Natural killer cell (primary cell): ENCODE measurements at regions not wholly inside any gene's neighbourhood (a gene's known extent, or its start where the extent isn't known, plus 50 kb on each side); places are given as distances from the start of the nearest gene placed in this dataset.

Experiments used
- ATAC-seq, 3 donors: fragments of 150-1000 bp in 2 of 3; fragments of 200-7000 bp in 1 of 3; cut with Tn5 transposase; 1 replicate in 1 of 3; 2 replicates in 2 of 3; pipeline ENCODE4 v1.10.0; 2021; ENCODE audit warnings: mild to moderate bottlenecking in 2 of 3, moderate library complexity in 2 of 3
- DNase-seq, 2 donors: peaks; one replicate each; pipeline versions ENCODE4 v3.0.0 to v3.0.0-alpha.2; 2013 to 2021; ENCODE audit warnings: mixed read lengths in 1 of 2
- H3K27ac ChIP-seq: one replicate; pipeline ENCODE4 v1.5.1; 2013; ENCODE audit warnings: mild to moderate bottlenecking, low read length
- H3K27me3 ChIP-seq: one replicate; pipeline ENCODE4 v1.6.1; 2013; ENCODE audit warnings: low read length; ENCODE audit not compliant: control insufficient read depth, insufficient read depth
- H3K36me3 ChIP-seq: one replicate; pipeline ENCODE4 v1.6.1; 2013; ENCODE audit warnings: low read length; ENCODE audit not compliant: control insufficient read depth, insufficient read depth
- H3K4me1 ChIP-seq: one replicate; pipeline ENCODE4 v1.6.1; 2013; ENCODE audit warnings: low read length; ENCODE audit not compliant: control insufficient read depth, insufficient read depth
- H3K4me3 ChIP-seq: one replicate; pipeline ENCODE4 v1.5.1; 2013; ENCODE audit warnings: low read length
- H3K9me3 ChIP-seq: one replicate; pipeline ENCODE4 v1.6.1; 2013; ENCODE audit warnings: low read length; ENCODE audit not compliant: control insufficient read depth, insufficient read depth
- H3K27ac Mint-ChIP-seq, 2 donors: one replicate each; pipeline ENCODE4 v1.8.0; 2022; ENCODE audit warnings: mild to moderate bottlenecking in 2 of 2, mixed read lengths in 2 of 2, moderate library complexity in 1 of 2
- H3K27me3 Mint-ChIP-seq, 2 donors: one replicate each; pipeline ENCODE4 v1.8.0; 2022; ENCODE audit warnings: low read depth in 2 of 2, mixed read lengths in 2 of 2
- H3K36me3 Mint-ChIP-seq: one replicate; pipeline ENCODE4 v1.8.0; 2022; ENCODE audit warnings: mixed read lengths
- H3K4me1 Mint-ChIP-seq, 2 donors: one replicate each; pipeline ENCODE4 v1.8.0; 2022; ENCODE audit warnings: mixed read lengths in 2 of 2
- H3K4me3 Mint-ChIP-seq: one replicate; pipeline ENCODE4 v1.8.0; 2022; ENCODE audit warnings: mild to moderate bottlenecking, moderate library complexity, mixed read lengths
- H3K9me3 Mint-ChIP-seq, 2 donors: one replicate each; pipeline ENCODE4 v1.8.0; 2022; ENCODE audit warnings: mixed read lengths in 2 of 2
- WGBS: methylation state at CpG from one replicate; pipeline ENCODE4 v1.1.7; 2013; ENCODE audit warnings: missing lambda C conversion rate; ENCODE audit not compliant: insufficient coverage; 5-methylcytosine and 5-hydroxymethylcytosine counted together
- intact Hi-C: fragments of 100-400 bp; cut with micrococcal nuclease; formaldehyde crosslinking; loops from one replicate; pipeline ENCODE4 v1.14.2; 2022
- TF ChIP-seq, protein P1 (sequence below): fragments of 200-600 bp; IDR thresholded peaks from one replicate; pipeline ENCODE4 v1.8.0; 2022; ENCODE audit warnings: antibody characterized with exemption

DNA sequence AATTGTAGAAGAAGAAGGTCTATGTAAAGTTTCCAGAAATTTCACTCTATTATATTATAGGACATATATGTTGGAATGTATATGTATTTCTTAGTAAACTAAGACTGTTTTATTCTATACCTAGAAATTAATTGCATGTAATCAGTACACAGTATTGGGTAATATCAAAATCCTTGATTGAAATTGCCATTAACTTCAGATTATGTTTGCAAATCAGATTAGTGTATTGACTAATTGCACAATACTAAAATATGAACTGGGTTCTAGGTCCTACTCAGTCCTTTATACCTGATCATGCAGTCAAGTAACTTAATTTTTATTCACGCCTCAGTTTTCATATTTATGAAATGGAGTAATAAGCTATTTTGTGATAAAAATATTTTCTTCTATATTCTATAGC is 950.3 kb upstream of the ADGRL3 start:
- TF ChIP-seq, protein P1, sequence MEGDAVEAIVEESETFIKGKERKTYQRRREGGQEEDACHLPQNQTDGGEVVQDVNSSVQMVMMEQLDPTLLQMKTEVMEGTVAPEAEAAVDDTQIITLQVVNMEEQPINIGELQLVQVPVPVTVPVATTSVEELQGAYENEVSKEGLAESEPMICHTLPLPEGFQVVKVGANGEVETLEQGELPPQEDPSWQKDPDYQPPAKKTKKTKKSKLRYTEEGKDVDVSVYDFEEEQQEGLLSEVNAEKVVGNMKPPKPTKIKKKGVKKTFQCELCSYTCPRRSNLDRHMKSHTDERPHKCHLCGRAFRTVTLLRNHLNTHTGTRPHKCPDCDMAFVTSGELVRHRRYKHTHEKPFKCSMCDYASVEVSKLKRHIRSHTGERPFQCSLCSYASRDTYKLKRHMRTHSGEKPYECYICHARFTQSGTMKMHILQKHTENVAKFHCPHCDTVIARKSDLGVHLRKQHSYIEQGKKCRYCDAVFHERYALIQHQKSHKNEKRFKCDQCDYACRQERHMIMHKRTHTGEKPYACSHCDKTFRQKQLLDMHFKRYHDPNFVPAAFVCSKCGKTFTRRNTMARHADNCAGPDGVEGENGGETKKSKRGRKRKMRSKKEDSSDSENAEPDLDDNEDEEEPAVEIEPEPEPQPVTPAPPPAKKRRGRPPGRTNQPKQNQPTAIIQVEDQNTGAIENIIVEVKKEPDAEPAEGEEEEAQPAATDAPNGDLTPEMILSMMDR: no peak
- no peak overlapping the region for H3K4me3 Mint-ChIP-seq
- no peaks in the 10 kb centered on the region for H3K27me3 ChIP-seq
- no peak overlapping the region for H3K27ac Mint-ChIP-seq
- H3K27ac ChIP-seq: no peak overlapping the region
- H3K4me1 ChIP-seq: no peaks in the 10 kb centered on the region
- no CpG with 5 or more reads among the region's 1 CpG for WGBS
- peaks cover 12% of the 10 kb centered on the region for H3K36me3 Mint-ChIP-seq
- H3K9me3 Mint-ChIP-seq: peaks cover 9 to 11% of the 10 kb centered on the region in 2 donors
- no peaks in the 10 kb centered on the region for H3K36me3 ChIP-seq
- no peaks in the 10 kb centered on the region for H3K4me1 Mint-ChIP-seq
- no peak overlapping the region for H3K4me3 ChIP-seq
- H3K9me3 ChIP-seq: no peaks in the 10 kb centered on the region
- intact Hi-C loops: no loop called here
- ATAC-seq: no peak
- no peak for DNase-seq
- no peaks in the 10 kb centered on the region for H3K27me3 Mint-ChIP-seq

DNA sequence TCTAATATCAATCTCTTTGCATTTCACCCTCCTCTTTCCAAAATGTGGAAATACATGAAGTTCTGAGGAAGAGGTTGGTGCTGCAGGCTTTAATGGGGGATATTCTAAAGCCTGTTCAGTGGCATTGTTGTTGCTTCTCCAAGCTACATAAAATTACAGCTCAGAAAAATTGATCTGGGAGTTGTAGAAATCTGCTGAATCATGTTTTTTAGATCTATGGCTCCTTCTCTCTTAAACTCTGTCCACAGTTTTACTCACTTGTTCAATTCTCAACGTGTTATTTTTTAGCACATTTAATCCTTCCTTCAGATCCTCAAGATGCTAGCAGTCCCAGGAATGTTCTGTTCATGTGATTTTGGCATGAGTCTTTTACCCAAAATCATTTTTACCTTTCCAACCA is 949.5 kb upstream of the ADGRL3 start:
- H3K4me3 Mint-ChIP-seq: no peak overlapping the region
- 36% methylated on average over 1 of the region's 1 CpG for WGBS
- H3K4me3 ChIP-seq: no peak overlapping the region
- H3K4me1 Mint-ChIP-seq: no peaks in the 10 kb centered on the region
- DNase-seq: no peak
- H3K27ac Mint-ChIP-seq: no peak overlapping the region
- no peak for ATAC-seq
- no peaks in the 10 kb centered on the region for H3K4me1 ChIP-seq
- H3K27ac ChIP-seq: no peak overlapping the region
- H3K27me3 ChIP-seq: no peaks in the 10 kb centered on the region
- H3K9me3 ChIP-seq: no peaks in the 10 kb centered on the region
- no peaks in the 10 kb centered on the region for H3K27me3 Mint-ChIP-seq
- peaks cover 9% of the 10 kb centered on the region in 2 donors for H3K9me3 Mint-ChIP-seq
- intact Hi-C loops: no loop called here
- H3K36me3 ChIP-seq: no peaks in the 10 kb centered on the region
- peaks cover 12% of the 10 kb centered on the region for H3K36me3 Mint-ChIP-seq
- TF ChIP-seq, protein P1: no peak

DNA sequence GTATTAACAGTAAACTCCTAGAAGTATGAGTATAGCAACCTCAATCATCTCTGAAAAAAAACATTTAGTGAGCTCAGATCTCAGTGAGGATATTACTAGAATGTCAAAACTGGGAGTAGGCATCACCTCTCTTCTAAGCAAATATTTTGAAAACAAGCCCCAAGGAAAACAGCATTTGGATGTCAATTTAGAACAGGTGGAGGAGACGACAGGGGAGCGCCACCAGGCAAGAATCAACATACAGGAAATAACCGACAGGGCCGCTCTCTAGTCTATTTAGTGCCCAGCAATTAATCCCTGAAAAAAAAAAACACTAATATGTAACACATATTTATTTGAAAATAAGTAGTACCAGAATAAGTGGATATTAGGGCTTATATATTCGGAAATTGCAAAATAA is 940.3 kb upstream of the ADGRL3 start:
- no peaks in the 10 kb centered on the region for H3K4me1 ChIP-seq
- WGBS: 90% methylated on average over 3 of the region's 5 CpGs
- no peaks in the 10 kb centered on the region for H3K4me1 Mint-ChIP-seq
- intact Hi-C loops: no loop called here
- H3K27ac ChIP-seq: no peak overlapping the region
- no peaks in the 10 kb centered on the region for H3K36me3 ChIP-seq
- ATAC-seq (no peak), DNase-seq (no peak)
- H3K9me3 ChIP-seq: peaks cover under 1% of the 10 kb centered on the region
- H3K4me3 Mint-ChIP-seq: no peak overlapping the region
- H3K27me3 ChIP-seq: no peaks in the 10 kb centered on the region
- H3K4me3 ChIP-seq: no peak overlapping the region
- peaks cover 9 to 12% of the 10 kb centered on the region in 2 donors for H3K9me3 Mint-ChIP-seq
- H3K27ac Mint-ChIP-seq: no peak overlapping the region
- no peaks in the 10 kb centered on the region for H3K36me3 Mint-ChIP-seq
- H3K27me3 Mint-ChIP-seq: no peaks in the 10 kb centered on the region
- TF ChIP-seq, protein P1: no peak

DNA sequence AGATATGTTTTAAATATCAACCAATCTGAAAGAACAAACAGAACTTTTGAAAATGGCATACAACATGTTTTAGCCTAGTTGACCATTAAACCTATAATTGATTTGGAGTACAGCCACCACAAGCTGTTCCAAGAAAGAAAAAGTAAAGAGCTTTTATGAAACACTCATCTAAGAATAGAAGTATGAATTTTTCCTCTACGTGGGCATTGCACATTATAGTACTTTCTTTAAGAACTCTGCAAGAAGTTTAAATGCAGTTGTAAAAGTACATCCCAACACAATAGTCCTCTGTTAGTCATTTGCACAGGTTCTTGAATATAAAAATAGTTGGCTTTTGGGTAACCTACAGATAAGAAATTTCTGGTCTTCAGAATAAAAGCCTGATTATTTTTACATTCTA is 933.6 kb upstream of the ADGRL3 start:
- H3K27ac ChIP-seq: no peak overlapping the region
- Mint-ChIP-seq H3K36me3 (no peaks in the 10 kb centered on the region), H3K4me1 (no peaks in the 10 kb centered on the region), H3K27ac (no peak overlapping the region), H3K4me3 (no peak overlapping the region), H3K9me3 (peaks cover 9 to 15% of the 10 kb centered on the region in 2 donors), H3K27me3 (no peaks in the 10 kb centered on the region)
- ATAC-seq (no peak), DNase-seq (no peak)
- H3K27me3 ChIP-seq: no peaks in the 10 kb centered on the region
- no CpG with 5 or more reads among the region's 1 CpG for WGBS
- no peaks in the 10 kb centered on the region for H3K4me1 ChIP-seq
- H3K9me3 ChIP-seq: peaks cover 3% of the 10 kb centered on the region
- intact Hi-C loops: no loop called here
- no peak overlapping the region for H3K4me3 ChIP-seq
- H3K36me3 ChIP-seq: no peaks in the 10 kb centered on the region
- TF ChIP-seq, protein P1: no peak
